Suprapubic skin (tissue), 4 donors: ENCODE measurements at regions not wholly inside any gene's neighbourhood (a gene's known extent, or its start where the extent isn't known, plus 50 kb on each side); places are given as distances from the start of the nearest gene placed in this dataset.

Experiments
- DNase-seq, 2 donors: peaks; one replicate each; pipeline ENCODE4 v3.0.0-alpha.2; 2019; ENCODE audit warnings: low spot score in 2 of 2
- H3K27ac ChIP-seq: fragments of 200-600 bp; sonication (generic); one replicate; pipeline ENCODE4 v1.5.1; 2019
- H3K27me3 ChIP-seq: fragments of 200-600 bp; sonication (generic); one replicate; pipeline ENCODE4 v1.5.1; 2019
- H3K36me3 ChIP-seq: fragments of 200-600 bp; sonication (generic); one replicate; pipeline ENCODE4 v1.5.1; 2019
- H3K4me1 ChIP-seq: fragments of 200-600 bp; sonication (generic); one replicate; pipeline ENCODE4 v1.5.1; 2019
- H3K4me3 ChIP-seq: fragments of 200-600 bp; sonication (generic); one replicate; pipeline ENCODE4 v1.5.1; 2019; ENCODE audit warnings: mild to moderate bottlenecking
- H3K9me3 ChIP-seq: fragments of 200-600 bp; sonication (generic); one replicate; pipeline ENCODE4 v1.5.1; 2019
- EP300 ChIP-seq: sonication (generic); formaldehyde crosslinking; IDR thresholded peaks from one replicate; pipeline ENCODE4 v1.6.1; 2017; ENCODE audit warnings: antibody characterized with exemption
- POLR2A ChIP-seq, 2 donors: fragments of 450-650 bp; IDR thresholded peaks; one replicate each; pipeline ENCODE4 v1.6.1; 2017; ENCODE audit warnings: antibody characterized with exemption in 2 of 2, mild to moderate bottlenecking in 2 of 2, moderate library complexity in 2 of 2
- POLR2AphosphoS5 ChIP-seq, 3 donors: sonication (generic); formaldehyde crosslinking; IDR thresholded peaks; one replicate each; pipeline ENCODE4 v1.6.1; 2017; ENCODE audit warnings: antibody characterized with exemption in 3 of 3
- WGBS: methylation state at CpG from one replicate; pipeline ENCODE4 v1.1.5; 2018; 5-methylcytosine and 5-hydroxymethylcytosine counted together
- TF ChIP-seq, protein P1 (sequence below), 2 donors: fragments of 200-600 bp in 1 of 2; fragments of 450-650 bp in 1 of 2; sonication (generic) in 1 of 2; IDR thresholded peaks; one replicate each; pipeline ENCODE4 v1.5.1; 2016 to 2019; ENCODE audit warnings: antibody characterized with exemption in 2 of 2, mild to moderate bottlenecking in 1 of 2, moderate library complexity in 1 of 2

- no peaks in the 10 kb centered on the region for H3K4me1 ChIP-seq
- H3K36me3 ChIP-seq: no peaks in the 10 kb centered on the region
- H3K27ac ChIP-seq: no peak overlapping the region
- no peaks in the 10 kb centered on the region for H3K9me3 ChIP-seq
- peaks cover under 1% of the 10 kb centered on the region for H3K27me3 ChIP-seq
- 85% methylated on average over 5 of the region's 5 CpGs for WGBS
- no peak for DNase-seq
- TF ChIP-seq POLR2AphosphoS5 (IDR thresholded peaks at IDR 0.05) (no peak), POLR2A (IDR thresholded peaks at IDR 0.05) (no peak), EP300 (no peak)
- TF ChIP-seq, protein P1, sequence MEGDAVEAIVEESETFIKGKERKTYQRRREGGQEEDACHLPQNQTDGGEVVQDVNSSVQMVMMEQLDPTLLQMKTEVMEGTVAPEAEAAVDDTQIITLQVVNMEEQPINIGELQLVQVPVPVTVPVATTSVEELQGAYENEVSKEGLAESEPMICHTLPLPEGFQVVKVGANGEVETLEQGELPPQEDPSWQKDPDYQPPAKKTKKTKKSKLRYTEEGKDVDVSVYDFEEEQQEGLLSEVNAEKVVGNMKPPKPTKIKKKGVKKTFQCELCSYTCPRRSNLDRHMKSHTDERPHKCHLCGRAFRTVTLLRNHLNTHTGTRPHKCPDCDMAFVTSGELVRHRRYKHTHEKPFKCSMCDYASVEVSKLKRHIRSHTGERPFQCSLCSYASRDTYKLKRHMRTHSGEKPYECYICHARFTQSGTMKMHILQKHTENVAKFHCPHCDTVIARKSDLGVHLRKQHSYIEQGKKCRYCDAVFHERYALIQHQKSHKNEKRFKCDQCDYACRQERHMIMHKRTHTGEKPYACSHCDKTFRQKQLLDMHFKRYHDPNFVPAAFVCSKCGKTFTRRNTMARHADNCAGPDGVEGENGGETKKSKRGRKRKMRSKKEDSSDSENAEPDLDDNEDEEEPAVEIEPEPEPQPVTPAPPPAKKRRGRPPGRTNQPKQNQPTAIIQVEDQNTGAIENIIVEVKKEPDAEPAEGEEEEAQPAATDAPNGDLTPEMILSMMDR (IDR thresholded peaks at IDR 0.05): no peak
- H3K4me3 ChIP-seq: no peak overlapping the region
Measured at GRCh38 chr5:133750856-133751255, 138.5 kb upstream of the FSTL4 start.

GRCh38 chr5:133750356-133750755 lies 138.0 kb upstream of the FSTL4 start:
- H3K27me3 ChIP-seq: no peaks in the 10 kb centered on the region
- no peak for TF ChIP-seq POLR2A (IDR thresholded peaks at IDR 0.05)
- TF ChIP-seq POLR2AphosphoS5 (IDR thresholded peaks at IDR 0.05): no peak
- TF ChIP-seq, protein P1 (IDR thresholded peaks at IDR 0.05): no peak
- TF ChIP-seq EP300: no peak
- H3K9me3 ChIP-seq: no peaks in the 10 kb centered on the region
- no peaks in the 10 kb centered on the region for H3K4me1 ChIP-seq
- no peak overlapping the region for H3K4me3 ChIP-seq
- no peak for DNase-seq
- no peaks in the 10 kb centered on the region for H3K36me3 ChIP-seq
- WGBS: 92% methylated on average over 8 of the region's 9 CpGs
- H3K27ac ChIP-seq: no peak overlapping the region

DNA sequence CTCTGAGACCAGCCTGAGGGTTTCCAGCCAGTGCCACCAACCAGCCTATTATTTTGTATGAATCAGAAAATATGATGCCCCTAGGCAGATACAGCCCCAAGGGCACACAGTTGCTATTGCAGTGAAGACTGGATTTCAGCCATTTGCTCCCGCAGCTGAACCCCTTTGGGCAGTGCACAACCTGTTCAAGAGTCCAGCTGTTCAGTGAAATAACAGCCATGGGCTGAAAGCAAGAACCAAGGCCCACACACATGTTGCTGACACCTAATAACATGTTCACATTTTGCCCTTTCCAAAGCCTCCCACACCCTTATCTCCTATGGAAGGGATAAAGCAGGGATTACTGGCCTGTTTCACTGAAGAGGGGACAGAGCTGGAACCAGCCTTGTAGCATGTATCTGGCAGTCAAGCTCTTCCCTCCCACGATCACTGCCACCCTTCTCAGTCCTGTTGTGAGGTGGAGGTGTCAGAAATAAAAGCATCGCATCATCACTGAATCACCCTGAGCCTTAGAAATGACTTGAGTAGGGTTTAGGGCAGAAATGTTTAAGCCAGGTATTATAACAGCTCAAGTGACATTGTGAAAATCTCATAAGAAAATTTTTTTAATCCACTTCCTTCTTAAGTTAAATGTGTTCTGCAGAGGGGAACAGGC lies 137.1 kb upstream of the FSTL4 start:
- 84% methylated on average over 3 of the region's 3 CpGs for WGBS
- Histone ChIP-seq H3K36me3 (no peaks in the 10 kb centered on the region), H3K9me3 (no peaks in the 10 kb centered on the region), H3K27me3 (no peaks in the 10 kb centered on the region), H3K4me1 (no peaks in the 10 kb centered on the region), H3K4me3 (no peak overlapping the region), H3K27ac (no peak overlapping the region)
- no peak for DNase-seq
- no peak for TF ChIP-seq POLR2A (IDR thresholded peaks at IDR 0.05)
- TF ChIP-seq, protein P1 (IDR thresholded peaks at IDR 0.05): no peak
- no peak for TF ChIP-seq POLR2AphosphoS5 (IDR thresholded peaks at IDR 0.05)
- no peak for TF ChIP-seq EP300

DNA sequence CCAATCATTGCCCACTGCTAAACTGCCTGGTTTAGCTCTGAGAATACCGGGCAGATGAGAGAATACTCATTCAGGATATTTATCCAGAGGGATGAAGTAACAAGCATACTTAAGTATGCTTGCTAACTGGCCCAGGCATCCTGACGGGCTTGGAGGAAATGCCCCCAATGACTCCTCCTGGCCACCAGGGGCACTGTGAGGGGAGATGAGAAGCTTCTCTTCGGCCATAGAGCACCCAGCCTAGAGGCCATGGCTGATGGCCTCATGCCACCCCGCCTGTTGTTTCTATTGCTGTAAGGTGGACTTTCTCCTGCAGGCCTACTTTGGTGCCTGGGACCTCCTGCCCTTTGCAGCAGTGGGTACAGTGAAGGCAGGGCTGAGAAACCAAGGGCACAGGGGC lies 134.5 kb upstream of the FSTL4 start:
- Histone ChIP-seq H3K27me3 (peaks cover 3% of the 10 kb centered on the region), H3K4me1 (no peaks in the 10 kb centered on the region), H3K4me3 (no peak overlapping the region), H3K9me3 (no peaks in the 10 kb centered on the region), H3K36me3 (no peaks in the 10 kb centered on the region), H3K27ac (no peak overlapping the region)
- no peak for TF ChIP-seq POLR2AphosphoS5 (IDR thresholded peaks at IDR 0.05)
- TF ChIP-seq, protein P1 (IDR thresholded peaks at IDR 0.05): no peak
- no peak for TF ChIP-seq POLR2A (IDR thresholded peaks at IDR 0.05)
- TF ChIP-seq EP300: no peak
- WGBS: 91% methylated on average over 4 of the region's 4 CpGs
- DNase-seq: no peak

- H3K9me3 ChIP-seq: no peaks in the 10 kb centered on the region
- no peak overlapping the region for H3K4me3 ChIP-seq
Measured at GRCh38 chr5:133744960-133745308, 132.6 kb upstream of the FSTL4 start.

More at GRCh38 chr5:133744960-133745308, 132.6 kb upstream of the FSTL4 start:
- no peak for DNase-seq
- H3K4me1 ChIP-seq: no peaks in the 10 kb centered on the region
- H3K27ac ChIP-seq: no peak overlapping the region
- 47% methylated on average over 3 of the region's 3 CpGs for WGBS
- H3K36me3 ChIP-seq: no peaks in the 10 kb centered on the region
- TF ChIP-seq EP300 (no peak), POLR2AphosphoS5 (IDR thresholded peaks at IDR 0.05) (no peak)
- H3K27me3 ChIP-seq: peaks cover 3% of the 10 kb centered on the region
